SK-N-SH treated with all-trans-retinoic acid at 6 μM for 48 hours (cell line): ENCODE measurements at regions not wholly inside any gene's neighbourhood (a gene's known extent, or its start where the extent isn't known, plus 50 kb on each side); places are given as distances from the start of the nearest gene placed in this dataset.
"Not testable (repeated sequence)": the region's sequence is repeated elsewhere in the genome, so short reads cannot be mapped to it uniquely, and the experiment has no call there.

Source experiments
- CSDC2 ChIP-seq: fragments of 250-450 bp; sonication (Bioruptor Pico); IDR thresholded peaks from 2 replicates; pipeline ENCODE4 v1.5.0; 2020; ENCODE audit warnings: mild to moderate bottlenecking, moderate library complexity
- CSRNP3 ChIP-seq: fragments of 250-450 bp; sonication (Bioruptor Pico); IDR thresholded peaks from 2 replicates; pipeline ENCODE4 v1.5.1; 2021; ENCODE audit warnings: mild to moderate bottlenecking, moderate library complexity
- ZNF565 ChIP-seq: fragments of 450-650 bp; formaldehyde crosslinking; conservative IDR thresholded peaks from 2 replicates; pipeline ENCODE4 v1.5.0; 2020; ENCODE audit warnings: low read depth, mild to moderate bottlenecking, moderate library complexity
- ZNF70 ChIP-seq: fragments of 450-650 bp; formaldehyde crosslinking; IDR thresholded peaks from 2 replicates; pipeline ENCODE4 v1.5.0; 2020; ENCODE audit warnings: mild to moderate bottlenecking, moderate library complexity

- TF ChIP-seq CSDC2, CSRNP3, ZNF70, ZNF565 (CRISPR knock-in tag): not testable (repeated sequence)
These were observed 332.7 kb downstream of the HGF start for GRCh38 chr7:81437160-81437559.
